ENCODE measurements at regions not wholly inside any gene's neighbourhood (a gene's known extent, or its start where the extent isn't known, plus 50 kb on each side); places are given as distances from the start of the nearest gene placed in this dataset.

- Histone ChIP-seq H3K27ac (no peak overlapping the region), H3K36me3 (replicated peaks) (no peaks in the 10 kb centered on the region), H3K27me3 (replicated peaks) (no peaks in the 10 kb centered on the region), H3K4me3 (ENCODE audit: low read depth, low read length) (no peak overlapping the region)
- in situ Hi-C loops (cut with HindIII; ENCODE audit: low pct_ligation_motif_present, low sequenced_read_pairs) = no loop called here
- DNase-seq = no peak
- no peak for TF ChIP-seq CTCF (IDR thresholded peaks at IDR 0.05; ENCODE audit: low read depth, low read length, missing control alignments)
Measured at GRCh38 chr7:49700841-49701240, 72.6 kb upstream of the VWC2 start.

- no peak for TF ChIP-seq CTCF (IDR thresholded peaks at IDR 0.05; ENCODE audit: low read depth, low read length, missing control alignments)
- Histone ChIP-seq H3K4me3 (ENCODE audit: low read depth, low read length) (no peak overlapping the region), H3K36me3 (replicated peaks) (no peaks in the 10 kb centered on the region), H3K27ac (no peak overlapping the region), H3K27me3 (replicated peaks) (no peaks in the 10 kb centered on the region)
- DNase-seq = no peak
- in situ Hi-C loops (cut with HindIII; ENCODE audit: low pct_ligation_motif_present, low sequenced_read_pairs) = no loop called here
Measured at GRCh38 chr7:49702099-49702498, 71.3 kb upstream of the VWC2 start.

GRCh38 chr7:49703337-49703736 lies 70.1 kb upstream of the VWC2 start:
- Histone ChIP-seq H3K4me3 (ENCODE audit: low read depth, low read length) (no peak overlapping the region), H3K27me3 (replicated peaks) (no peaks in the 10 kb centered on the region), H3K36me3 (replicated peaks) (no peaks in the 10 kb centered on the region), H3K27ac (no peak overlapping the region)
- in situ Hi-C loops (cut with HindIII; ENCODE audit: low pct_ligation_motif_present, low sequenced_read_pairs) = no loop called here
- TF ChIP-seq CTCF (IDR thresholded peaks at IDR 0.05; ENCODE audit: low read depth, low read length, missing control alignments) = no peak
- no peak for DNase-seq

GRCh38 chr7:49703881-49704280 lies 69.6 kb upstream of the VWC2 start:
- TF ChIP-seq CTCF (IDR thresholded peaks at IDR 0.05; ENCODE audit: low read depth, low read length, missing control alignments) = no peak
- Histone ChIP-seq H3K36me3 (replicated peaks) (no peaks in the 10 kb centered on the region), H3K27ac (no peak overlapping the region), H3K4me3 (ENCODE audit: low read depth, low read length) (no peak overlapping the region), H3K27me3 (replicated peaks) (no peaks in the 10 kb centered on the region)
- in situ Hi-C loops (cut with HindIII; ENCODE audit: low pct_ligation_motif_present, low sequenced_read_pairs) = no loop called here
- no peak for DNase-seq

- no peaks in the 10 kb centered on the region for H3K27me3 ChIP-seq (replicated peaks)
Measured at GRCh38 chr7:49706106-49706505, 67.3 kb upstream of the VWC2 start.

More at GRCh38 chr7:49706106-49706505, 67.3 kb upstream of the VWC2 start:
- no peak for TF ChIP-seq CTCF (IDR thresholded peaks at IDR 0.05; ENCODE audit: low read depth, low read length, missing control alignments)
- no peak for DNase-seq
- H3K4me3 ChIP-seq (ENCODE audit: low read depth, low read length) = no peak overlapping the region
- no peak overlapping the region for H3K27ac ChIP-seq
- no peaks in the 10 kb centered on the region for H3K36me3 ChIP-seq (replicated peaks)
- in situ Hi-C loops (cut with HindIII; ENCODE audit: low pct_ligation_motif_present, low sequenced_read_pairs) = no loop called here

Measured in brain microvascular endothelial cell (primary cell).